ENCODE measurements at regions not wholly inside any gene's neighbourhood (a gene's known extent, or its start where the extent isn't known, plus 50 kb on each side); places are given as distances from the start of the nearest gene placed in this dataset.

- peaks cover 0 to 2% (median 0%) of the 10 kb centered on the region in 3 donors for H3K9me3 ChIP-seq (ENCODE audit: control insufficient read depth in 2 of 3, insufficient read depth in 1 of 3, low read length in 3 of 3)
- H3K9ac ChIP-seq (ENCODE audit: low read length in 3 of 3): no peak overlapping the region
- FAIRE-seq (no peak), DNase-seq (peak in 1 of 5 donors; percentile 53)
- no peaks in the 10 kb centered on the region for H3K4me1 ChIP-seq (ENCODE audit: control insufficient read depth in 2 of 3, insufficient read depth in 2 of 3, low read depth in 1 of 3, low read length in 3 of 3)
- H3K27ac ChIP-seq (ENCODE audit: low read depth in 2 of 2, low read length in 2 of 2): no peak overlapping the region
- intact Hi-C loops (cut with DNase I): no loop called here
- no peak overlapping the region for H3K4me3 ChIP-seq (ENCODE audit: low read length in 3 of 3)
- H3K36me3 ChIP-seq (ENCODE audit: control insufficient read depth in 2 of 3, insufficient read depth in 3 of 3, low read length in 3 of 3): no peaks in the 10 kb centered on the region
- TF ChIP-seq CTCF (IDR thresholded peaks at IDR 0.05; ENCODE audit: borderline replicate concordance, extremely low read depth, insufficient read depth): no peak
- peaks cover 2% of the 10 kb centered on the region for H3K27me3 ChIP-seq (ENCODE audit: control insufficient read depth, insufficient read depth, low read length)
Measured at GRCh38 chrX:440636-441035, 53.9 kb upstream of the PPP2R3B start.

GRCh38 chrX:443536-444210 is 57.0 kb upstream of the PPP2R3B start:
- Histone ChIP-seq H3K9ac (ENCODE audit: low read length in 3 of 3) (no peak overlapping the region), H3K9me3 (ENCODE audit: control insufficient read depth in 2 of 3, insufficient read depth in 1 of 3, low read length in 3 of 3) (peaks cover 0 to 2% (median 0%) of the 10 kb centered on the region in 3 donors), H3K4me3 (ENCODE audit: low read length in 3 of 3) (no peak overlapping the region), H3K27me3 (ENCODE audit: control insufficient read depth, insufficient read depth, low read length) (no peaks in the 10 kb centered on the region), H3K36me3 (ENCODE audit: control insufficient read depth in 2 of 3, insufficient read depth in 3 of 3, low read length in 3 of 3) (no peaks in the 10 kb centered on the region), H3K4me1 (ENCODE audit: control insufficient read depth in 2 of 3, insufficient read depth in 2 of 3, low read depth in 1 of 3, low read length in 3 of 3) (no peaks in the 10 kb centered on the region), H3K27ac (ENCODE audit: low read depth in 2 of 2, low read length in 2 of 2) (no peak overlapping the region)
- intact Hi-C loops (cut with DNase I): no loop called here
- TF ChIP-seq CTCF (IDR thresholded peaks at IDR 0.05; ENCODE audit: borderline replicate concordance, extremely low read depth, insufficient read depth): no peak
- no peak for FAIRE-seq
- DNase-seq: peak in 1 of 5 donors; percentile 11

GRCh38 chrX:444305-444704 is 57.6 kb upstream of the PPP2R3B start:
- intact Hi-C loops (cut with DNase I): no loop called here
- no peak overlapping the region for H3K9ac ChIP-seq (ENCODE audit: low read length in 3 of 3)
- no peak overlapping the region for H3K4me3 ChIP-seq (ENCODE audit: low read length in 3 of 3)
- FAIRE-seq (no peak), DNase-seq (no peak)
- H3K4me1 ChIP-seq (ENCODE audit: control insufficient read depth in 2 of 3, insufficient read depth in 2 of 3, low read depth in 1 of 3, low read length in 3 of 3): no peaks in the 10 kb centered on the region
- H3K36me3 ChIP-seq (ENCODE audit: control insufficient read depth in 2 of 3, insufficient read depth in 3 of 3, low read length in 3 of 3): no peaks in the 10 kb centered on the region
- peaks cover 0 to 2% (median 0%) of the 10 kb centered on the region in 3 donors for H3K9me3 ChIP-seq (ENCODE audit: control insufficient read depth in 2 of 3, insufficient read depth in 1 of 3, low read length in 3 of 3)
- H3K27me3 ChIP-seq (ENCODE audit: control insufficient read depth, insufficient read depth, low read length): no peaks in the 10 kb centered on the region
- no peak for TF ChIP-seq CTCF (IDR thresholded peaks at IDR 0.05; ENCODE audit: borderline replicate concordance, extremely low read depth, insufficient read depth)
- no peak overlapping the region for H3K27ac ChIP-seq (ENCODE audit: low read depth in 2 of 2, low read length in 2 of 2)

GRCh38 chrX:445727-446126 is 59.0 kb upstream of the PPP2R3B start:
- Histone ChIP-seq H3K4me3 (ENCODE audit: low read length in 3 of 3) (no peak overlapping the region), H3K27me3 (ENCODE audit: control insufficient read depth, insufficient read depth, low read length) (no peaks in the 10 kb centered on the region), H3K9ac (ENCODE audit: low read length in 3 of 3) (no peak overlapping the region), H3K9me3 (ENCODE audit: control insufficient read depth in 2 of 3, insufficient read depth in 1 of 3, low read length in 3 of 3) (peaks cover 0 to 2% (median 0%) of the 10 kb centered on the region in 3 donors), H3K4me1 (ENCODE audit: control insufficient read depth in 2 of 3, insufficient read depth in 2 of 3, low read depth in 1 of 3, low read length in 3 of 3) (no peaks in the 10 kb centered on the region), H3K27ac (ENCODE audit: low read depth in 2 of 2, low read length in 2 of 2) (no peak overlapping the region), H3K36me3 (ENCODE audit: control insufficient read depth in 2 of 3, insufficient read depth in 3 of 3, low read length in 3 of 3) (no peaks in the 10 kb centered on the region)
- DNase-seq: peak in 1 of 5 donors; percentile 21
- no peak for TF ChIP-seq CTCF (IDR thresholded peaks at IDR 0.05; ENCODE audit: borderline replicate concordance, extremely low read depth, insufficient read depth)
- intact Hi-C loops (cut with DNase I): no loop called here
- FAIRE-seq: no peak
